ENCODE measurements at regions not wholly inside any gene's neighbourhood (a gene's known extent, or its start where the extent isn't known, plus 50 kb on each side); places are given as distances from the start of the nearest gene placed in this dataset.

DNA sequence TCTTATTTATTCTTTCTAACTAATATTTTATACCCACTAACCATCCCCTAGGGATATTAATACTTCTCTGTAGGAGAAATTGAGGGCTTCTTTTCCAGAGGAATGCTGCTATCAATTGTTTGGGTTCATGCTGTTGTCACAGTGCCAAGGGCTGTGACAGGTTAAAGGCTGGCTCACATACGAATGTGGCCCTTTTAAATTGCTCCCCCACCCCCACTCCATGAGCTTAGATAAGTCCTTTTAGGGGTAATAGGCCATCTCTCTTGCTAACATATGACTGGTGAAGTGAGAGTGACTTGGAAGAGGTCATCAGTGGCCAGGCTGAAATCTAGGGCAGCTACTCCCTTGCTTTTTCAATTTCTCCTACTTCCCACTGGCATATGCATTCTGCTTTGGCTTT lies 121.9 kb upstream of the DPH6 start:
- Mint-ChIP-seq H3K27me3 (ENCODE audit: unreplicated experiment) (peaks cover 2% of the 10 kb centered on the region), H3K4me3 (ENCODE audit: unreplicated experiment) (no peak overlapping the region), H3K36me3 (ENCODE audit: low read depth, unreplicated experiment) (no peaks in the 10 kb centered on the region), H3K27ac (ENCODE audit: unreplicated experiment) (no peak overlapping the region), H3K4me1 (ENCODE audit: unreplicated experiment) (peaks cover 39% of the 10 kb centered on the region), H3K9me3 (ENCODE audit: unreplicated experiment) (no peaks in the 10 kb centered on the region)
- DNase-seq (ENCODE audit: low spot score) = no peak
- TF ChIP-seq, protein P1, sequence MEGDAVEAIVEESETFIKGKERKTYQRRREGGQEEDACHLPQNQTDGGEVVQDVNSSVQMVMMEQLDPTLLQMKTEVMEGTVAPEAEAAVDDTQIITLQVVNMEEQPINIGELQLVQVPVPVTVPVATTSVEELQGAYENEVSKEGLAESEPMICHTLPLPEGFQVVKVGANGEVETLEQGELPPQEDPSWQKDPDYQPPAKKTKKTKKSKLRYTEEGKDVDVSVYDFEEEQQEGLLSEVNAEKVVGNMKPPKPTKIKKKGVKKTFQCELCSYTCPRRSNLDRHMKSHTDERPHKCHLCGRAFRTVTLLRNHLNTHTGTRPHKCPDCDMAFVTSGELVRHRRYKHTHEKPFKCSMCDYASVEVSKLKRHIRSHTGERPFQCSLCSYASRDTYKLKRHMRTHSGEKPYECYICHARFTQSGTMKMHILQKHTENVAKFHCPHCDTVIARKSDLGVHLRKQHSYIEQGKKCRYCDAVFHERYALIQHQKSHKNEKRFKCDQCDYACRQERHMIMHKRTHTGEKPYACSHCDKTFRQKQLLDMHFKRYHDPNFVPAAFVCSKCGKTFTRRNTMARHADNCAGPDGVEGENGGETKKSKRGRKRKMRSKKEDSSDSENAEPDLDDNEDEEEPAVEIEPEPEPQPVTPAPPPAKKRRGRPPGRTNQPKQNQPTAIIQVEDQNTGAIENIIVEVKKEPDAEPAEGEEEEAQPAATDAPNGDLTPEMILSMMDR (IDR thresholded peaks at IDR 0.05; ENCODE audit: unreplicated experiment) = no peak

DNA sequence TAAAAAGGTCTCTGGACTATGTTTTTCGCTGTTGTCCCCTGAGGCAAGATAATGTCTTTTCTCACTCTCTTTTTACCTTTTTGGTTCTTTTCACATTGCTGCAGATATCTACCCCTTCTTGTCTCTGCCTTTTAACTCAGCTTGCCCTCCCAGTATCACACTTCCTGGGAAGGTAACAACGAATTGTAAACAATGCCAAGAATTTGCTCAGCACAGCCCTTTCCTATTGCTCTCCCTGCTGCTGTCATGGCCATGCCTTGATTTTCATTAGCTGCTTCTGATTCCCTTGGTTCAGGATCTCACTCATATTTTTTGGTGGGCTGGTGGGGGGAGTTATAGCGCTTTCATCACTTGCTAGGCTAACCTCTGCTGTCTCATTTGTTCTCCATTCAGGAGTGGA lies 123.1 kb upstream of the DPH6 start:
- H3K9me3 Mint-ChIP-seq (ENCODE audit: unreplicated experiment) = no peaks in the 10 kb centered on the region
- H3K36me3 Mint-ChIP-seq (ENCODE audit: low read depth, unreplicated experiment) = no peaks in the 10 kb centered on the region

DNA sequence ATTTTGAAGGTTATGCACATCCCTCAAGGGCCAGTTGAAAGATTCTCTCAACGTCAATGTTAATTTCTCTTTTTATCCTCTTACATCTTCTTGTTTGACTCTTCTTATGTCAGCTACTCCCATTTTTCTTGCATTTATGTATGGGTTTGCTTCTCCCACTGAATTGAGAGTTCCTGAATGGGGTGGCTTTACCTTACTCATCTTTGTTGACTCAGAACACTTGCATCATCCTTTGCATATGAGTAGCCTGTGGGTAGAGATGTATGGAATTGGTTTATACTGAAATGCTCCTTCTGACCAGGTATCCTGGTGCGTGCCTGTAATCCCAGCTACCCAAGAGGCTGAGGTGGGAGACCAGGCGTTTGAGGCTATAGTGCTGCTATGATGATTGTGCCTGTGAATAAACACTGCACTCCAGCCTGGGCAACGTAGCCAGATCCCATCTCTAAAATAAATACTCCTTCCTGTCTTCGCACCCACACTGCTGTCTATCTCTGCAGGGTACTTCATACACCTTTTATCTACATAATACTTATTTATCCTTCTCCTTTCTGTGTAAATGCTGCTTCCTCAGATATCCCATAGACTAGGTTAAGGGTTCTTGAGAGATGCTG lies 123.6 kb upstream of the DPH6 start:
- peaks cover 3% of the 10 kb centered on the region for H3K27me3 Mint-ChIP-seq (ENCODE audit: unreplicated experiment)
- H3K36me3 Mint-ChIP-seq (ENCODE audit: low read depth, unreplicated experiment) = no peaks in the 10 kb centered on the region
- TF ChIP-seq, protein P1 (IDR thresholded peaks at IDR 0.05; ENCODE audit: unreplicated experiment) = no peak
- peak overlapping the region; percentile 85 for H3K27ac Mint-ChIP-seq (ENCODE audit: unreplicated experiment)
- DNase-seq (ENCODE audit: low spot score) = no peak
- H3K9me3 Mint-ChIP-seq (ENCODE audit: unreplicated experiment) = no peaks in the 10 kb centered on the region
- no peak overlapping the region for H3K4me3 Mint-ChIP-seq (ENCODE audit: unreplicated experiment)
- peaks cover 47% of the 10 kb centered on the region for H3K4me1 Mint-ChIP-seq (ENCODE audit: unreplicated experiment)

More for the DNA sequence above, 123.1 kb upstream of the DPH6 start:
- Mint-ChIP-seq H3K27ac (ENCODE audit: unreplicated experiment) (peak overlapping the region; percentile 85), H3K4me3 (ENCODE audit: unreplicated experiment) (no peak overlapping the region), H3K27me3 (ENCODE audit: unreplicated experiment) (peaks cover 3% of the 10 kb centered on the region), H3K4me1 (ENCODE audit: unreplicated experiment) (peaks cover 47% of the 10 kb centered on the region)
- DNase-seq (ENCODE audit: low spot score) = no peak
- TF ChIP-seq, protein P1 (IDR thresholded peaks at IDR 0.05; ENCODE audit: unreplicated experiment) = no peak

DNA sequence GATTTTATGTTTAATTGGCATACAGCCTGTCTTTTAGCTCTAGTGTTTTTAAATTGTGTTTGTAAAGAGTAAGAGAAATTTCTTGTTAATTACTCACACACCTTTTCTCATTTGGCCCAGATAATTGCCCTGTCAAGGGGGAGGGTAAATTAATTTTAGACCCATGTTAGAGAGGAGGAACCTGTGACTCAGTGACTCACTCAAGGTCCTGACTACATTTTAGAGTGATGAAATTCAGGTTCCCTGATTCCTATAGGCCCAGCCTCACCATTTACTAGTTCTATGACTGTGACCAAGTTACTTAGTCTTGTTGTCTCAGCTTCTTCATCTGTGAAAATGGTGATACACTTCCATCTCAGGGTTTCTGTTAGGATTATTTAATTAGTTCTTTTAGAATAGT lies 125.2 kb upstream of the DPH6 start:
- Mint-ChIP-seq H3K9me3 (ENCODE audit: unreplicated experiment) (no peaks in the 10 kb centered on the region), H3K4me1 (ENCODE audit: unreplicated experiment) (peaks cover 53% of the 10 kb centered on the region), H3K27ac (ENCODE audit: unreplicated experiment) (peak overlapping the region; percentile 63), H3K4me3 (ENCODE audit: unreplicated experiment) (no peak overlapping the region), H3K27me3 (ENCODE audit: unreplicated experiment) (peaks cover 3% of the 10 kb centered on the region), H3K36me3 (ENCODE audit: low read depth, unreplicated experiment) (no peaks in the 10 kb centered on the region)
- TF ChIP-seq, protein P1 (IDR thresholded peaks at IDR 0.05; ENCODE audit: unreplicated experiment) = no peak
- DNase-seq (ENCODE audit: low spot score) = no peak

DNA sequence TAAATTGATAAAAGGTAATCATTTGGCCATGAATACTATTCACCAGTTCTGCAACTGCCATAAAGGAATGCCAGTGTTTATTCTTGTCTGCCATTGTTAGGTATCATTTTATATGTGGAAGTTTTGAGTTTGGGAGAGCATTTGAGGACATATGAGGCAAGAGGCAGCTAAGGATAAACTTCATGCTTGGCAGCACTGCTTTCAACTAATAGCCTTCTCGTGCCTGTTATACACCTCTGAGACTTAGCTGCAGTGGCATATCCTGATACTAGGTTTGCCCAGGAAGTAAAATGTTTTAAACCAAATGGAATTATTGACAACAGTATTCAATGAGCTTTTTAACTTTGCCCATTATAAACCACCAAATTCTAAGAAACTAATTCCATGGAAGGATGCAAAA lies 126.0 kb upstream of the DPH6 start:
- Mint-ChIP-seq H3K27me3 (ENCODE audit: unreplicated experiment) (peaks cover 3% of the 10 kb centered on the region), H3K36me3 (ENCODE audit: low read depth, unreplicated experiment) (no peaks in the 10 kb centered on the region), H3K27ac (ENCODE audit: unreplicated experiment) (peak overlapping the region; percentile 94), H3K4me1 (ENCODE audit: unreplicated experiment) (peaks cover 53% of the 10 kb centered on the region), H3K9me3 (ENCODE audit: unreplicated experiment) (no peaks in the 10 kb centered on the region), H3K4me3 (ENCODE audit: unreplicated experiment) (no peak overlapping the region)
- DNase-seq (ENCODE audit: low spot score) = no peak
- TF ChIP-seq, protein P1 (IDR thresholded peaks at IDR 0.05; ENCODE audit: unreplicated experiment) = no peak
